Tibial artery (tissue), 4 donors: ENCODE measurements at regions not wholly inside any gene's neighbourhood (a gene's known extent, or its start where the extent isn't known, plus 50 kb on each side); places are given as distances from the start of the nearest gene placed in this dataset.
"Not testable (repeated sequence)": the region's sequence is repeated elsewhere in the genome, so short reads cannot be mapped to it uniquely, and the experiment has no call there.

Source experiments
- DNase-seq, 2 donors: peaks; one replicate each; pipeline ENCODE4 v3.0.0-alpha.2; 2019
- H3K27ac ChIP-seq, 2 donors: fragments of 200-600 bp; sonication (generic) in 1 of 2; 1 replicate in 1 of 2; 2 replicates in 1 of 2; pipeline ENCODE4 v1.5.1; 2018 to 2019; ENCODE audit warnings: mild to moderate bottlenecking in 1 of 2
- H3K27me3 ChIP-seq, 2 donors: fragments of 200-600 bp; sonication (generic) in 1 of 2; one replicate each; pipeline versions ENCODE4 v1.5.1 to v1.6.0; 2016 to 2019
- H3K36me3 ChIP-seq, 3 donors: fragments of 200-600 bp; sonication (generic) in 2 of 3; one replicate each; pipeline ENCODE4 v1.5.1; 2016 to 2019; ENCODE audit warnings: mild to moderate bottlenecking in 2 of 3
- H3K4me1 ChIP-seq, 4 donors: fragments of 200-600 bp; sonication (generic) in 2 of 4; 1 replicate in 3 of 4; 2 replicates in 1 of 4; pipeline ENCODE4 v1.5.1; 2016 to 2019
- H3K4me3 ChIP-seq, 2 donors: fragments of 200-600 bp; sonication (generic) in 1 of 2; 1 replicate in 1 of 2; 2 replicates in 1 of 2; pipeline ENCODE4 v1.5.1; 2018 to 2019; ENCODE audit warnings: mild to moderate bottlenecking in 2 of 2
- H3K9me3 ChIP-seq, 3 donors: fragments of 200-600 bp; sonication (generic) in 1 of 3; one replicate each; pipeline ENCODE4 v1.5.1; 2016 to 2019
- intact Hi-C: fragments of 100-400 bp; cut with DNase I; formaldehyde crosslinking; loops from one replicate; pipeline ENCODE4 v1.15.0; 2023; ENCODE audit warnings: low total_unique reads
- TF ChIP-seq, protein P1 (sequence below), 2 experiments: fragments of 200-600 bp in 1 of 2; fragments of 450-650 bp in 1 of 2; IDR thresholded peaks; one replicate each; pipeline ENCODE4 v1.5.1; 2017 to 2019; ENCODE audit warnings: antibody characterized with exemption in 2 of 2, mild to moderate bottlenecking in 1 of 2, moderate library complexity in 1 of 2

DNA sequence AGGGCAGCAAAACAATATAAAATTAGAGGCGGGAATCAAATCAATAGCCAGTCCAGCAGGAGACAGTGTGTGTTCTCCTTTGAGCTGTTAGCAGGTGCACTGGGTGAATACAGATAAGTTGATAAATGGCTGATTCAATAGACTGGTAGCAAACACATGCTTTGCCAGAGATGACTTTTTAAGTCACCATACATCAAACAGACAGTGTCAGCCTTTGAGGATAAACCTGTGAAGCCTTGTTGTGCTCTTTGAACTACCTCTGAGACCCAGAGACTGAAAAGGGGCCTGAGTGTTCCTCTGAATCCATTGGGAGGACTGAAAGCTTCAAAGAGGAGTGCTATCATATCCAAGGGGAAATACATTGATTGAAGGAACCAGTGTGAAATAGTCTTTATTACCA is 301.9 kb downstream of the RASEF start:
- Histone ChIP-seq H3K36me3 (no peaks in the 10 kb centered on the region), H3K27ac (no peak overlapping the region), H3K9me3 (no peaks in the 10 kb centered on the region), H3K4me3 (no peak overlapping the region), H3K27me3 (no peaks in the 10 kb centered on the region), H3K4me1 (no peaks in the 10 kb centered on the region)
- TF ChIP-seq, protein P1, sequence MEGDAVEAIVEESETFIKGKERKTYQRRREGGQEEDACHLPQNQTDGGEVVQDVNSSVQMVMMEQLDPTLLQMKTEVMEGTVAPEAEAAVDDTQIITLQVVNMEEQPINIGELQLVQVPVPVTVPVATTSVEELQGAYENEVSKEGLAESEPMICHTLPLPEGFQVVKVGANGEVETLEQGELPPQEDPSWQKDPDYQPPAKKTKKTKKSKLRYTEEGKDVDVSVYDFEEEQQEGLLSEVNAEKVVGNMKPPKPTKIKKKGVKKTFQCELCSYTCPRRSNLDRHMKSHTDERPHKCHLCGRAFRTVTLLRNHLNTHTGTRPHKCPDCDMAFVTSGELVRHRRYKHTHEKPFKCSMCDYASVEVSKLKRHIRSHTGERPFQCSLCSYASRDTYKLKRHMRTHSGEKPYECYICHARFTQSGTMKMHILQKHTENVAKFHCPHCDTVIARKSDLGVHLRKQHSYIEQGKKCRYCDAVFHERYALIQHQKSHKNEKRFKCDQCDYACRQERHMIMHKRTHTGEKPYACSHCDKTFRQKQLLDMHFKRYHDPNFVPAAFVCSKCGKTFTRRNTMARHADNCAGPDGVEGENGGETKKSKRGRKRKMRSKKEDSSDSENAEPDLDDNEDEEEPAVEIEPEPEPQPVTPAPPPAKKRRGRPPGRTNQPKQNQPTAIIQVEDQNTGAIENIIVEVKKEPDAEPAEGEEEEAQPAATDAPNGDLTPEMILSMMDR (IDR thresholded peaks at IDR 0.05), result no peak
- no peak for DNase-seq
- intact Hi-C loops, result no loop called here

GRCh38 chr9:82761956-82762355 is 301.0 kb downstream of the RASEF start:
- no peaks in the 10 kb centered on the region for H3K4me1 ChIP-seq
- intact Hi-C loops, result no loop called here
- H3K27me3 ChIP-seq, result no peaks in the 10 kb centered on the region
- no peaks in the 10 kb centered on the region for H3K9me3 ChIP-seq
- H3K27ac ChIP-seq, result no peak overlapping the region
- no peak overlapping the region for H3K4me3 ChIP-seq
- no peak for DNase-seq
- TF ChIP-seq, protein P1 (IDR thresholded peaks at IDR 0.05), result no peak
- H3K36me3 ChIP-seq, result no peaks in the 10 kb centered on the region

DNA sequence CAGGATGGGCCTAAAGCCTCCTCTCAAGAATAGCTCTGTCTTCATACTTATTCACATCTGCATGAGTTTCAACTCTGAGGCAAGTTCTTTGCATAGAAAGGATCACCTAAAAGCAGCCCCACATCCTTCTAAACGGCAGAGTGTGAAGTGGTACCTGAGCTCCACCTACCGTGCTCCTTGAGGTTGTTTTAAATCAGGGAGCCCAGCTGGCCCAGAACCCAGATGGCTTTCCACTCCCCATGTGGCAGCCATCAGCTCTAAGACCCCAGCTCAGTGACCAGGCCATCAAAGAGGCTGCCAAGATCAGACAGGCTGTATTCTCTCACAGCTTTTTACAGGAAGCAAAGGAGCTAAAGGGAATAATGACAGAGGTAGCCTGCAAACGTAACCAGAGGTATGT is 299.3 kb downstream of the RASEF start:
- H3K27ac ChIP-seq, result no peak overlapping the region
- intact Hi-C loops, result no loop called here
- H3K4me1 ChIP-seq, result no peaks in the 10 kb centered on the region
- no peaks in the 10 kb centered on the region for H3K27me3 ChIP-seq
- H3K36me3 ChIP-seq, result no peaks in the 10 kb centered on the region
- H3K9me3 ChIP-seq, result no peaks in the 10 kb centered on the region
- no peak overlapping the region for H3K4me3 ChIP-seq
- no peak for DNase-seq
- TF ChIP-seq, protein P1 (IDR thresholded peaks at IDR 0.05), result no peak

DNA sequence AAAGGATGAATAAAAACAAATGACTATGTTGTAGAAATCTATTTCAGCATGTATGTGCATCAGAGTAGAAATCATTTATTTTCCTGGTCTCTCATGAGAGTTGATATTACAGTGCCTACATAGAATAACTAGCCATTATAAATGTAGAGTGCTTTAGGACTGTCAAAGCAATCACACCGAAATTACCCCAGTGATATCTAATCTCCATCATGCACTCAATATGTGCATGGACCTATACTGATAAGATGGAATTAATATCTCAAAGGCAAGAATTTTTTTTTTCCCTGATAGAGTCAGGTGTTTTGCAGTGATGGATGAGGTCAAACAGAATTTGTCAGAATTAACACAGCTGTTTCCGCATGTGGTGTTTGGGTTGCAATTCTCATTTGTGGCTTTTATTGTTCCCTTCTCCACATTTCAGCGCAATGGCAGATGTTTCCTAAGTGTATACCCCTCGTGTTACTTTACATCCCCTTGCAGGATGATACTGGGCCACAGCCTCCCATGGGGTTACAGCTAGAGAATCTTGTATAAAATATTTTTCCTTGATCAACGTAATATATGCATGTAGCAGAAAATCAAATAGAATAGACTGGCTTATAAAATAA is 298.8 kb downstream of the RASEF start:
- Histone ChIP-seq H3K9me3 (no peaks in the 10 kb centered on the region), H3K4me1 (no peaks in the 10 kb centered on the region), H3K27ac (no peak overlapping the region), H3K36me3 (no peaks in the 10 kb centered on the region), H3K4me3 (no peak overlapping the region), H3K27me3 (no peaks in the 10 kb centered on the region)
- intact Hi-C loops, result no loop called here
- no peak for DNase-seq
- TF ChIP-seq, protein P1 (IDR thresholded peaks at IDR 0.05), result no peak

GRCh38 chr9:82774707-82775231 is 288.2 kb downstream of the RASEF start:
- H3K4me1 ChIP-seq, H3K4me3 ChIP-seq, DNase-seq, H3K27ac ChIP-seq, H3K36me3 ChIP-seq, intact Hi-C loops, H3K27me3 ChIP-seq, H3K9me3 ChIP-seq: not testable (repeated sequence)

DNA sequence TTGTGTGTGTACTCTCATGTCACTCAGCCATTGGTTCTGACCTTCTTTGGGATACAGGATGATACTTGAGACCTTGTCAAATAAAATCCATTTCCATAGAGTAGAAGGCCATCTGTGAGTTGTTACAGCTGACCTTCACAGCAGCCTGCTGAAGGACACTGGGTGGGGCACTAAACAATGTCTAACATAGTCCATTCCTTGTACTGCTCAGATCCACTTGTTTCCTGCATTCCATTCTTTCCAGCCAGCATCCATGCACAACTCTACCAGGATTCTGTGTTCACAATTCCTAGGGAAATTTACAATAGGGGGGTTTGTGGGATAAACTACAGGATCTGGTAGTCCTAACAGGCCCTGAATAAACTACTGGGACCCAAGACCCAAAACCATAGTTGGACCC is 286.4 kb downstream of the RASEF start:
- Histone ChIP-seq H3K27ac (no peak overlapping the region), H3K4me1 (no peaks in the 10 kb centered on the region), H3K36me3 (no peaks in the 10 kb centered on the region), H3K4me3 (no peak overlapping the region), H3K9me3 (no peaks in the 10 kb centered on the region), H3K27me3 (no peaks in the 10 kb centered on the region)
- intact Hi-C loops, result no loop called here
- TF ChIP-seq, protein P1 (IDR thresholded peaks at IDR 0.05), result no peak
- DNase-seq, result no peak
